IMR-90 (cell line): ENCODE measurements at regions not wholly inside any gene's neighbourhood (a gene's known extent, or its start where the extent isn't known, plus 50 kb on each side); places are given as distances from the start of the nearest gene placed in this dataset.

Experiments
- BHLHE40 ChIP-seq: fragments of 150-350 bp; IDR thresholded peaks from 2 replicates; pipeline ENCODE4 v1.6.1; 2016; ENCODE audit warnings: mild to moderate bottlenecking, low read depth, low read length
- CTCF ChIP-seq: conservative IDR thresholded peaks from 2 replicates; pipeline ENCODE4 v1.5.1; 2012; ENCODE audit warnings: mild to moderate bottlenecking, low read depth, low read length, improper control_type of control experiment
- MAZ ChIP-seq: IDR thresholded peaks from 2 replicates; pipeline ENCODE4 v1.6.1; 2012; ENCODE audit warnings: low read depth, mild to moderate bottlenecking, low read length, improper control_type of control experiment, moderate library complexity, borderline replicate concordance
- MXI1 ChIP-seq: IDR thresholded peaks from 2 replicates; pipeline ENCODE4 v1.6.1; 2012; ENCODE audit warnings: low read depth, mild to moderate bottlenecking, low read length, moderate library complexity, borderline replicate concordance
- POLR2A ChIP-seq: IDR thresholded peaks from 2 replicates; pipeline ENCODE4 v1.6.1; 2012; ENCODE audit warnings: mild to moderate bottlenecking, low read depth, low read length
- RFX5 ChIP-seq: IDR thresholded peaks from 2 replicates; pipeline ENCODE4 v1.8.0; 2012; ENCODE audit warnings: low read depth, mild to moderate bottlenecking, low read length, moderate library complexity

- TF ChIP-seq CTCF (no peak), RFX5 (no peak), MXI1 (no peak), POLR2A (no peak), MAZ (no peak), BHLHE40 (no peak)
Observed at GRCh38 chr7:114297121-114297520, 117.5 kb upstream of the FOXP2 start.
